Nephron progenitor cell (in vitro differentiated cells): ENCODE measurements at regions not wholly inside any gene's neighbourhood (a gene's known extent, or its start where the extent isn't known, plus 50 kb on each side); places are given as distances from the start of the nearest gene placed in this dataset.

ENCODE experiments used
- DNase-seq: peaks from one replicate; pipeline ENCODE4 v3.0.0; 2021
- H3K27ac Mint-ChIP-seq: 2 replicates; pipeline ENCODE4 v1.8.0; 2021; ENCODE audit warnings: mild to moderate bottlenecking, moderate library complexity, mixed read lengths
- H3K27me3 Mint-ChIP-seq: 2 replicates; pipeline ENCODE4 v1.8.0; 2021; ENCODE audit warnings: mild to moderate bottlenecking, low read depth, mixed read lengths; ENCODE audit not compliant: poor library complexity
- H3K36me3 Mint-ChIP-seq: 2 replicates; pipeline ENCODE4 v1.8.0; 2021; ENCODE audit warnings: low read depth, mixed read lengths
- H3K4me1 Mint-ChIP-seq: 2 replicates; pipeline ENCODE4 v1.8.0; 2021; ENCODE audit warnings: mixed read lengths
- H3K4me3 Mint-ChIP-seq: 2 replicates; pipeline ENCODE4 v1.8.0; 2021; ENCODE audit warnings: mild to moderate bottlenecking, moderate library complexity, mixed read lengths
- H3K9me3 Mint-ChIP-seq: 2 replicates; pipeline ENCODE4 v1.8.0; 2021; ENCODE audit warnings: mild to moderate bottlenecking, moderate library complexity, mixed read lengths
- TF ChIP-seq, protein P1 (sequence below): fragments of 200-600 bp; sonication (generic); IDR thresholded peaks from 2 replicates; pipeline ENCODE4 v1.5.0; 2021; ENCODE audit warnings: antibody characterized with exemption

DNA sequence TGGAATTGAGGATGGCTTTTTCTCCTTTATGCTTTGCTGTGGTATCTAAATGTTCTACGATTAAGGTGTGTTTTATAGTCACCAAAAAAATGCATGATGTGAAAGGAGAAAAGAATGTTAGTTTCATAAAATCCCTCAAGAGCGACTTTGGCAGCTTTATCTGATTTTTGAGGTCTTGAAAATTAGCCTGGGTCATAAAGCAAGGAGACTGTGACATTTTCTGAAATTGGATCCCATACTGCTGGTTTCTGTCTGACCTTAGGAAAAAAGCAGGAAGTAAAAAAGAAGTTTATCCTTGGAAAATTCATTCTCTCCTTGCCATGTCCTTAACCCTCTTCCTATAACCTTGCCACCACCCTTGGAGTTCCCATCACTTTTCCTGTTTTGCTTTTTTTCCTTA, 525.3 kb downstream of the CD83 start:
- Mint-ChIP-seq H3K9me3 (no peaks in the 10 kb centered on the region), H3K36me3 (no peaks in the 10 kb centered on the region), H3K4me1 (peaks cover 54% of the 10 kb centered on the region), H3K27me3 (no peaks in the 10 kb centered on the region), H3K27ac (no peak overlapping the region), H3K4me3 (no peak overlapping the region)
- TF ChIP-seq, protein P1, sequence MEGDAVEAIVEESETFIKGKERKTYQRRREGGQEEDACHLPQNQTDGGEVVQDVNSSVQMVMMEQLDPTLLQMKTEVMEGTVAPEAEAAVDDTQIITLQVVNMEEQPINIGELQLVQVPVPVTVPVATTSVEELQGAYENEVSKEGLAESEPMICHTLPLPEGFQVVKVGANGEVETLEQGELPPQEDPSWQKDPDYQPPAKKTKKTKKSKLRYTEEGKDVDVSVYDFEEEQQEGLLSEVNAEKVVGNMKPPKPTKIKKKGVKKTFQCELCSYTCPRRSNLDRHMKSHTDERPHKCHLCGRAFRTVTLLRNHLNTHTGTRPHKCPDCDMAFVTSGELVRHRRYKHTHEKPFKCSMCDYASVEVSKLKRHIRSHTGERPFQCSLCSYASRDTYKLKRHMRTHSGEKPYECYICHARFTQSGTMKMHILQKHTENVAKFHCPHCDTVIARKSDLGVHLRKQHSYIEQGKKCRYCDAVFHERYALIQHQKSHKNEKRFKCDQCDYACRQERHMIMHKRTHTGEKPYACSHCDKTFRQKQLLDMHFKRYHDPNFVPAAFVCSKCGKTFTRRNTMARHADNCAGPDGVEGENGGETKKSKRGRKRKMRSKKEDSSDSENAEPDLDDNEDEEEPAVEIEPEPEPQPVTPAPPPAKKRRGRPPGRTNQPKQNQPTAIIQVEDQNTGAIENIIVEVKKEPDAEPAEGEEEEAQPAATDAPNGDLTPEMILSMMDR = no peak
- DNase-seq = no peak

DNA sequence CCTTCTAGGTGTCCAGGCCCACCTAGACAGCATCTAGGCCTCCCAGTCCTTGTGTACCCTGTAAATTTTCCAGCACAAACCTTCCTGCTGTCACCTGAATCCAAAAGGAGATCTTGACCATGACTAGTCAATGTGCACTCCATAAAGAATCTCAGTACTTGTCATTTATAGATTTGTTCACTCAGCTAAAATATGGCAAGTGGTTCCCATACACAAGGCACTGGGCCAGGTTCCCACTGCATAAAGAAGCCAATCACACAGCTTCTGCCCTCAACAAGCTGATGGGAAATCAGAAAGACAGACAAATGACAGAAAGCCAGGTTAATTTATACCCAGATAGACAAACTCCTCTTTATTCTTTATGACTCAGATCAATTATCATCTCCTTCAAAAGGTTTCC, 526.8 kb downstream of the CD83 start:
- no peak overlapping the region for H3K4me3 Mint-ChIP-seq
- no peak overlapping the region for H3K27ac Mint-ChIP-seq
- H3K27me3 Mint-ChIP-seq = peaks cover 2% of the 10 kb centered on the region
- peaks cover 39% of the 10 kb centered on the region for H3K4me1 Mint-ChIP-seq
- H3K36me3 Mint-ChIP-seq = no peaks in the 10 kb centered on the region
- DNase-seq = no peak
- peaks cover 4% of the 10 kb centered on the region for H3K9me3 Mint-ChIP-seq
- TF ChIP-seq, protein P1 = no peak

DNA sequence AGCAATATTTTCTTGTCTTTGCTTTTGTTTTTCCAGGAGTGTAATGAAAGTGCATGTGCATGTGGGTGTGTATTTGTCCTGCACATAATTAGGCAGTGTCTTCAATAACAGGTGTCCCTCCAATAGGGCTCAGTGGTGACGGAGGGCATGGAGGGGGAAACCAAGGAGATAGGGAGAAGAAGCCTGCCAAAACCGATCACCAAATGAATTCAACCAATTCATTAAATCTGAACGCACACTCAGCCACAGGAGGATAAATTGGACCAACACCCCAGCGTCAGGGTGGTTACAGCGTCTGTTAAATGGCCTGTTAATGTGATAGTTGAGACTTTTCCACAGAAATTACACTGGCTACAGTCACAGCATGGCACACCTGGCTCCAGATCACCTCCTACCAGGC, 527.6 kb downstream of the CD83 start:
- TF ChIP-seq, protein P1 = no peak
- H3K9me3 Mint-ChIP-seq = peaks cover 4% of the 10 kb centered on the region
- no peak overlapping the region for H3K4me3 Mint-ChIP-seq
- H3K27me3 Mint-ChIP-seq = peaks cover 5% of the 10 kb centered on the region
- peaks cover 31% of the 10 kb centered on the region for H3K4me1 Mint-ChIP-seq
- H3K27ac Mint-ChIP-seq = no peak overlapping the region
- H3K36me3 Mint-ChIP-seq = no peaks in the 10 kb centered on the region
- no peak for DNase-seq

DNA sequence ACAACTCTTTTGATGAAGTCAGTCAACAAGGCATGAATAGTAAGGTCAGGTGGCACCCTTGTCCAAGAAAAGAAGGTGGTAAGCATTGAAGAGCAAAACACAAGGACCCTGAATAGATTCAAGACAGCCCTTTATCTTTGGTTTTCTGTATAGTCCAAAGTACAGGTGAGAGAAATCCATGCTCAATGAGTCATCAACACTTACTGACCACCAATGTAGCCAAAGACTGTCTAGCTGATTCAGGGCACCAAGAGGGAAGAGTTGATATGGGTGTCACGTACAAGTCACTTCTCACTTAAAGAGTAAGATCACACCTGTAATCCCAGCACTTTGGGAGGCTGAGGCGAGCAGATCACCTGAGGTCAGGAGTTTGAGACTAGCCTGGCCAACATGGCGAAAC, 528.3 kb downstream of the CD83 start:
- peaks cover 5% of the 10 kb centered on the region for H3K27me3 Mint-ChIP-seq
- peaks cover 24% of the 10 kb centered on the region for H3K4me1 Mint-ChIP-seq
- TF ChIP-seq, protein P1 = no peak
- no peak overlapping the region for H3K27ac Mint-ChIP-seq
- H3K9me3 Mint-ChIP-seq = peaks cover 4% of the 10 kb centered on the region
- H3K4me3 Mint-ChIP-seq = no peak overlapping the region
- no peaks in the 10 kb centered on the region for H3K36me3 Mint-ChIP-seq
- DNase-seq = no peak

- TF ChIP-seq, protein P1 = no peak
- Mint-ChIP-seq H3K27ac (no peak overlapping the region), H3K9me3 (peaks cover 4% of the 10 kb centered on the region), H3K4me3 (no peak overlapping the region), H3K4me1 (peaks cover 19% of the 10 kb centered on the region), H3K27me3 (peaks cover 5% of the 10 kb centered on the region), H3K36me3 (no peaks in the 10 kb centered on the region)
- no peak for DNase-seq
Measured at GRCh38 chr6:14646371-14646770, 528.8 kb downstream of the CD83 start.

DNA sequence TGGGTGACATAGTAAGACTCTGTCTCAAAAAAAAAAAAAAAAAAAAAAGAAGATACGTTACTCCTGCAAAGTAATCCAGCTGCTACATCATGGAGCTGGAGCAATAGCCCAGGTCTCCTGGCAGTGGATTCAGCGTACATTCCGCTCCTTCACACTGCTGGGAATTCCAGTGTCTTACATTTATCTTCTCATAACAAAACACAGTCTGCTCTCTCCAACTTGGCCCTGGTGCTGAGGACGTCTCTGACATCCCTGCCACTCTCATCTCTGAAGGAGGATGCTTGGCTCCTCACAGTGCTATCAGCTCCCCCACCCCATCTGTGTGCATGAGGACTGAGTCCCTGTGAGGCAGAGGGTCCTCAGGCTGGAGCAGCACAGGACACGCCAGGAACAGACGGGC, 529.8 kb downstream of the CD83 start:
- peaks cover 8% of the 10 kb centered on the region for H3K27me3 Mint-ChIP-seq
- TF ChIP-seq, protein P1 = no peak
- peaks cover 4% of the 10 kb centered on the region for H3K9me3 Mint-ChIP-seq

More for the DNA sequence above, 529.8 kb downstream of the CD83 start:
- H3K4me3 Mint-ChIP-seq = no peak overlapping the region
- DNase-seq = no peak
- no peaks in the 10 kb centered on the region for H3K36me3 Mint-ChIP-seq
- peaks cover 9% of the 10 kb centered on the region for H3K4me1 Mint-ChIP-seq
- H3K27ac Mint-ChIP-seq = no peak overlapping the region
